Stimulated activated memory B cell treated with anti-CD40 and anti-IgM and Interleukin-4, amounts not matched to agents 10 μg/mL and 1 μg/mL and 100 μg/mL, for 72 hours (primary cell): ENCODE measurements at regions not wholly inside any gene's neighbourhood (a gene's known extent, or its start where the extent isn't known, plus 50 kb on each side); places are given as distances from the start of the nearest gene placed in this dataset.

Experiments
- ATAC-seq: fragments of 150-1000 bp; cut with Tn5 transposase; 2 replicates; pipeline ENCODE4 v1.10.0; 2021
- H3K27ac Mint-ChIP-seq: one replicate; pipeline ENCODE4 v1.8.0; 2022; ENCODE audit warnings: mild to moderate bottlenecking, mixed read lengths
- H3K27me3 Mint-ChIP-seq: one replicate; pipeline ENCODE4 v1.8.0; 2022; ENCODE audit warnings: mixed read lengths
- H3K36me3 Mint-ChIP-seq: one replicate; pipeline ENCODE4 v1.8.0; 2022; ENCODE audit warnings: mixed read lengths
- H3K4me1 Mint-ChIP-seq: one replicate; pipeline ENCODE4 v1.8.0; 2022; ENCODE audit warnings: mixed read lengths
- H3K4me3 Mint-ChIP-seq: one replicate; pipeline ENCODE4 v1.8.0; 2022; ENCODE audit warnings: mild to moderate bottlenecking, moderate library complexity, mixed read lengths
- H3K9me3 Mint-ChIP-seq: one replicate; pipeline ENCODE4 v1.8.0; 2022; ENCODE audit warnings: mixed read lengths

DNA sequence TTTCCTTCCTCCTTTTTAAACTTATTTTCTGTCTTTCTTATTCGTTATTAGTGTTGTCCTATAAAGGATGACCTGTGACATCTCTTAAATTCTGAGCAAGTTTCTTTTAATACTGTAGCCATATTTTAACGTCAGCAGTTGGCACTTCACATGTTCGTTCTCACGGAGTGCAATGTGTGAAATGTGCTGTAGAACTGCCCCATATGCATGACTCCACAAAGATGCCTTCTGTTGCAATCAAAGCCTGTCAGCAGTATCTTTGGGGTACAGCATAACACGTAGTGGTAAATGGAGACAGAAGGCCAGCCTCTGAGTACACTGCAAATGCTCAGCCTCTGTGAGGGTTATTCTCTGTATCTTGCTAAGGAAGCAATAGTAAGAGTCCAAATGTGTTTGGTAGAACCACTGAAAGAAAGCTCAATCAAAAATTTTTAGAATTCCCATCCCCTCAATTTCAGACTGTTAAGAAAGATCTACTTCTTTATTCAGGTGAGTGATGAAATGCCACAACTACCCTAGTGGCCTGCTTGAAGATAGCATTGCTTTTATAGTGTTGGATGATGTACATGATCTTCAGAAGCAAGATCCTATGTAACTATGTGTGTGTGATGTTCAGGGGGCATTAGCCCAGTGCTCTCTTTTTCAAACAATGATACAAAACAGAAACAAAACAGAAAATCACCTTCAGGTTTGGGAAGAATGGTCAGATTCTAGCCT lies 277.7 kb downstream of the TMEM167A start:
- Mint-ChIP-seq H3K27ac (no peak overlapping the region), H3K27me3 (no peaks in the 10 kb centered on the region), H3K4me1 (no peaks in the 10 kb centered on the region), H3K36me3 (no peaks in the 10 kb centered on the region), H3K9me3 (no peaks in the 10 kb centered on the region), H3K4me3 (no peak overlapping the region)
- peak; percentile 28 for ATAC-seq

DNA sequence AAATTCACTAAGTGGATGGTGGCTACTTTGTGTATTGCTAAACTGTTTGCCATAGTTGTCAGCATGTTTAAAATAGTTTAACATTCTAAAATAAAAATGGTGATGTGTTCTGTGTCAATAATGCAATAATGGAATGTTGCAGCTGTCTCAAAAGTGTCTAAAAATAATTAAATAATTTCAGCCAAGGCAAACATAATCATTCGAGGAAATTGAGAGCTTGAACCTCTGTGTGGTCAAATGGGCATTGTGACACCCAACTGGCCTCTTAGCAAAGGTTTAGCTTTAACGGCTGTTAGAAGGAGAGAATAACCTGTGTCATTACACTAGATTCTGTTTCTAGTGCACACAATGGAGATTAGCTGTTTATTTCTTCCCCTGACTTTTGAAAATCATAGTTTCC lies 278.5 kb downstream of the TMEM167A start:
- Mint-ChIP-seq H3K4me3 (no peak overlapping the region), H3K27ac (no peak overlapping the region), H3K27me3 (no peaks in the 10 kb centered on the region), H3K9me3 (no peaks in the 10 kb centered on the region), H3K4me1 (no peaks in the 10 kb centered on the region), H3K36me3 (no peaks in the 10 kb centered on the region)
- ATAC-seq, result no peak

- Mint-ChIP-seq H3K27ac (no peak overlapping the region), H3K4me1 (no peaks in the 10 kb centered on the region), H3K4me3 (no peak overlapping the region), H3K9me3 (no peaks in the 10 kb centered on the region), H3K27me3 (no peaks in the 10 kb centered on the region), H3K36me3 (no peaks in the 10 kb centered on the region)
- ATAC-seq, result no peak
These were observed 280.4 kb downstream of the TMEM167A start for GRCh38 chr5:82796643-82797416.

GRCh38 chr5:82794876-82795275 lies 282.3 kb downstream of the TMEM167A start:
- ATAC-seq, result no peak
- H3K36me3 Mint-ChIP-seq, result no peaks in the 10 kb centered on the region
- H3K4me3 Mint-ChIP-seq, result no peak overlapping the region
- H3K27ac Mint-ChIP-seq, result no peak overlapping the region
- H3K4me1 Mint-ChIP-seq, result no peaks in the 10 kb centered on the region
- H3K9me3 Mint-ChIP-seq, result no peaks in the 10 kb centered on the region
- no peaks in the 10 kb centered on the region for H3K27me3 Mint-ChIP-seq

GRCh38 chr5:82793808-82794419 lies 283.3 kb downstream of the TMEM167A start:
- ATAC-seq, result no peak
- Mint-ChIP-seq H3K4me1 (no peaks in the 10 kb centered on the region), H3K36me3 (no peaks in the 10 kb centered on the region), H3K9me3 (no peaks in the 10 kb centered on the region), H3K27ac (no peak overlapping the region), H3K27me3 (no peaks in the 10 kb centered on the region), H3K4me3 (no peak overlapping the region)

DNA sequence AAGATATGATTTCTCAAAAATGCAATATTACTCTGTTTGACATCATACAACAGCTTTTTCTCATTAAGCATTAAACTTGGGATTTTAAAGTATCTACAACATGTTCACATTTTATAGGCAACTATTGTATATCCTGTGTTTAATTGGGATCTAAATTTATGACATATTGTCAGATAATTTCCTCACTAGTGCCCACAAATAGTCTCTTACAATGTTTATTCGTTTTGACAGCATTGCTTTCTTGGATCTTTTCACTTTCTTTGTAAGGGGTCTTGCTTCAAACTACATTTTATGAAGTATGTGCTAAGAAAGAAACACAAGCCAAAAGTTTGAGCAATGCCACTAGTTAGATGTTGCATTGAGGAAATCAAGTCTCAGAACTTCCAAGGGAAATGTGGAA lies 285.1 kb downstream of the TMEM167A start:
- Mint-ChIP-seq H3K9me3 (no peaks in the 10 kb centered on the region), H3K27me3 (no peaks in the 10 kb centered on the region), H3K4me1 (no peaks in the 10 kb centered on the region), H3K4me3 (no peak overlapping the region), H3K27ac (no peak overlapping the region), H3K36me3 (no peaks in the 10 kb centered on the region)
- ATAC-seq, result no peak

GRCh38 chr5:82789095-82789494 lies 288.1 kb downstream of the TMEM167A start:
- Mint-ChIP-seq H3K9me3 (no peaks in the 10 kb centered on the region), H3K36me3 (no peaks in the 10 kb centered on the region), H3K27ac (no peak overlapping the region), H3K27me3 (no peaks in the 10 kb centered on the region), H3K4me3 (no peak overlapping the region), H3K4me1 (no peaks in the 10 kb centered on the region)
- no peak for ATAC-seq

- no peak overlapping the region for H3K27ac Mint-ChIP-seq
- no peaks in the 10 kb centered on the region for H3K9me3 Mint-ChIP-seq
- H3K4me1 Mint-ChIP-seq, result no peaks in the 10 kb centered on the region
- ATAC-seq, result no peak
- H3K4me3 Mint-ChIP-seq, result no peak overlapping the region
- no peaks in the 10 kb centered on the region for H3K36me3 Mint-ChIP-seq
- H3K27me3 Mint-ChIP-seq, result no peaks in the 10 kb centered on the region
These were observed 290.4 kb downstream of the TMEM167A start for GRCh38 chr5:82786748-82787147.

DNA sequence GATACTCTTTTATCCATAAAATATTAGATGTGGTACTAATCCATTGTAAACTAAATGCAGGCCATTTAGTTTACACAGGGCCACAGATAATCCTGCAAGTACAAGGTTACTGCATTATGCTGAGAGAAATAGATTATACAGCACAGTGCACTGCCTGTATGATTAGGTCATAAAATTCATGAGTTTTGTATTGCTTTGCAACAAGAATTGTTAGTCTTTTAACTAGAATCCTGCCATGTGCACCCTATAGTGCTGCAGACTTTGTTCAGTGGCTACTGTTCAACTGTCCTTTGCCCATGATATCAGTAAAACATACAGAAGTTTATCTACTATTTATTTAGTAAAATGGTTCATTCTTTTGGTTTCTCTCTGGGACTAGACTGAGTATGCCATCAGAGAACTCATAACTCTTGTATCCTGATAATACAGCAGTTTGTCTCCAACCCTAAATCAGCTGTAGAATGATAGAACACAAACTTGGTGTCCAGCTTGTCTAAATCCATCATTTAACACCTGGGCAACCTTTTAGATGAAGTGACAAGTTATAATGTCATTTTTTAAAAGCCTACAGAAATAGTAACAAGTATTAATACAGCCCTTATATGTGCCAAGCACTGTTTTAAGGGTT lies 291.2 kb downstream of the TMEM167A start:
- Mint-ChIP-seq H3K4me1 (no peaks in the 10 kb centered on the region), H3K27ac (no peak overlapping the region), H3K27me3 (no peaks in the 10 kb centered on the region), H3K36me3 (no peaks in the 10 kb centered on the region), H3K9me3 (no peaks in the 10 kb centered on the region), H3K4me3 (no peak overlapping the region)
- ATAC-seq, result no peak

DNA sequence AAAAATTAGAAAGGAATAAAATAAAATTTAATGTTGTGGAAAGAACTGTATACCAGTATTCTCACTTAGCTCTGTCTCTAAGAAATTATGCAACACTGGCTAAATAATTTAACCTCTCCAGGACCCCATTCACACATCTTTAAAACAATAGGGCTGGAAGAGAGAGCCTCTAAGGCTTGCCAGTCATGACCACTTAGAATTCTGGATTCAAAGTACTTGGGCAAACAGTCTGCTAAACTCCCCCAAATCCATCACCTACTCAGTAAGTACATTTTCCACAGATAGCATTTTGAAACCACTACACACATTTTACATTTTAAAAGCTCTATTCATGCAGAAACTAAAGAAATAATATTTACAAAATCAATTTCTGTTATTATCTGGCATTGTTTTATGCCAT lies 291.7 kb downstream of the TMEM167A start:
- Mint-ChIP-seq H3K4me1 (no peaks in the 10 kb centered on the region), H3K4me3 (no peak overlapping the region), H3K9me3 (no peaks in the 10 kb centered on the region), H3K27me3 (no peaks in the 10 kb centered on the region), H3K36me3 (no peaks in the 10 kb centered on the region), H3K27ac (no peak overlapping the region)
- no peak for ATAC-seq

DNA sequence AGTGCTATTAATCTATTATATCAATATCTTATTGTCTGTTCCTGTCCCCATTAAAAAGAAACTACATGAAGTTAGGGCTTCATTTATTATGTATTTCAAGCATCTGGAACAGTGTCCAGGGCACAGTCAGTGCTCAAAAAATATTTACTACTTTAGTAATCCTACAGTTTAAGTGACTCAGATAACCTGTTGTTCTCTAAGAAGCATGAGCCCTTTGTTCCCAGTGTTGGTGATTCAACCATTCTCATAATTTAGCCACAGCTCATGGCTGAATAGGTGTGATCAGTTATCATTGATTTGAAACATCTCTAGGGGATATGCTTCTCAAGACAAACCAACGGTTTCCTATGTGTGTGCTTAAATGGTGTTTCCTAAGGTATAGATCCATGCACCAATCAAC lies 292.7 kb downstream of the TMEM167A start:
- Mint-ChIP-seq H3K4me3 (no peak overlapping the region), H3K27ac (no peak overlapping the region), H3K4me1 (no peaks in the 10 kb centered on the region), H3K36me3 (no peaks in the 10 kb centered on the region), H3K9me3 (no peaks in the 10 kb centered on the region), H3K27me3 (no peaks in the 10 kb centered on the region)
- ATAC-seq, result no peak

- H3K27ac Mint-ChIP-seq, result no peak overlapping the region
- no peak for ATAC-seq
- no peaks in the 10 kb centered on the region for H3K27me3 Mint-ChIP-seq
These were observed 300.1 kb downstream of the TMEM167A start for GRCh38 chr5:82777106-82777505.

DNA sequence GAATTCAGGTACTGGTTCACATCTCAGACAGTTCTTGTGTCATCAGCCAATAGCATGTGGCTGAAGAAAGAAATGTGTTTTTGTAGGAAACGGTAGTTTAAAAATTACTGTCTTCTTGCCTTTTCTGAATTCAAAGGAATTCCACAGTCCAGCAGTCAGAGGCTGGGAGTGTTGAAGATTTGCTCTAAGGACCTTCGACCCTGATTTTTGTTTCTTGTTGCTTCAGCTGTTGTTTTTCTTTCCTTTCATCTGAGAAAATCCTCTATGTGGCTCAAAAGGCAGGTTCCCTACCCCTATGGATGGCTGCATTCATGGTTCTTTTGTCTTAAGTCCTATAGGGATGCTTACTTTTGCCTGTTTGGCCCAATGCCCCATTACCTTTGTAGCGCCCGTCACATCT lies 304.9 kb downstream of the TMEM167A start:
- Mint-ChIP-seq H3K27ac (no peak overlapping the region), H3K4me1 (no peaks in the 10 kb centered on the region), H3K27me3 (no peaks in the 10 kb centered on the region), H3K36me3 (no peaks in the 10 kb centered on the region), H3K9me3 (no peaks in the 10 kb centered on the region), H3K4me3 (no peak overlapping the region)
- ATAC-seq, result no peak

More at GRCh38 chr5:82777106-82777505, 300.1 kb downstream of the TMEM167A start:
- no peaks in the 10 kb centered on the region for H3K36me3 Mint-ChIP-seq
- no peak overlapping the region for H3K4me3 Mint-ChIP-seq
- no peaks in the 10 kb centered on the region for H3K4me1 Mint-ChIP-seq
- no peaks in the 10 kb centered on the region for H3K9me3 Mint-ChIP-seq

DNA sequence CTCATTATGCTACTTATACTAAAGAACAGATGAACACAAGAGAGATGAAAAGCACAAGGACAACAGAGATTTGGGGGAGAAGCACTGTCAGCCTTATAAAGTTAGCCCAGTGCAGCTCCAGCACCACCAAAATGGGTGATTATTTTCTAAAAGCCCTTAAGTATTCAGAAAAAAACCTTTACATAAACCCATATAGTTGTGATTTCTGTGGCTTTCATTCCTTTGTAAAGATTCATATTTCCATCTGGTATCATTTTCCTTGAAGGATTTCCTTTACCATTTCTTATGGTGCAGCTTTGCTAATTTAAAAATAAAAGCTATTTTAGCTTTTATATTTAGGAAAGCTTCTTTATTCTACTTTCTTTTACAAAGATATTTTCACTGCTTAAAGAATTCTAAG lies 311.0 kb downstream of the TMEM167A start:
- Mint-ChIP-seq H3K36me3 (no peaks in the 10 kb centered on the region), H3K4me3 (no peak overlapping the region), H3K27me3 (no peaks in the 10 kb centered on the region), H3K4me1 (no peaks in the 10 kb centered on the region), H3K27ac (no peak overlapping the region), H3K9me3 (no peaks in the 10 kb centered on the region)
- ATAC-seq, result no peak

GRCh38 chr5:82765765-82766164 lies 311.4 kb downstream of the TMEM167A start:
- no peak overlapping the region for H3K4me3 Mint-ChIP-seq
- no peak for ATAC-seq
- no peaks in the 10 kb centered on the region for H3K9me3 Mint-ChIP-seq
- H3K4me1 Mint-ChIP-seq, result no peaks in the 10 kb centered on the region
- H3K27me3 Mint-ChIP-seq, result no peaks in the 10 kb centered on the region
- H3K27ac Mint-ChIP-seq, result no peak overlapping the region
- H3K36me3 Mint-ChIP-seq, result no peaks in the 10 kb centered on the region
